IMR-90 (cell line): ENCODE measurements at regions not wholly inside any gene's neighbourhood (a gene's known extent, or its start where the extent isn't known, plus 50 kb on each side); places are given as distances from the start of the nearest gene placed in this dataset.
A peak's percentile ranks its signal among the peaks of the same experiment; 100 is the strongest.

Source experiments
- ATAC-seq: fragments of 200-7000 bp; cut with Tn5 transposase; 2 replicates; pipeline ENCODE4 v1.9.1; 2020; ENCODE audit warnings: low read depth, mild to moderate bottlenecking, moderate library complexity
- BruUV-seq: library from RNA; stranded (reverse); fragments of 400-500 nt; replicated peaks from 2 replicates; lab custom pipeline; 2021; lab: Mats Ljungman, UMichigan
- CTCF ChIA-PET: fragments of 300-600 bp; formaldehyde crosslinking; extraction: SDS; loops from one replicate; lab custom pipeline; 2021; ENCODE audit warnings: antibody characterized with exemption; lab: Yijun Ruan, JAX
- POLR2A ChIA-PET: fragments of 300-600 bp; sonication (Branson Sonifier 250); formaldehyde crosslinking; loops from one replicate; lab custom pipeline; 2022; ENCODE audit warnings: antibody characterized with exemption; ENCODE audit not compliant: unreplicated experiment; lab: Charles Lee
- DNase-seq: peaks from one replicate; pipeline ENCODE4 v3.0.0; 2013
- H2AFZ ChIP-seq: replicated peaks from 2 replicates; pipeline ENCODE3; 2013; ENCODE audit warnings: low read length, mild to moderate bottlenecking; ENCODE audit not compliant: poor library complexity
- H2AK5ac ChIP-seq: 2 replicates; pipeline ENCODE4 v1.6.1; 2013; ENCODE audit warnings: low read depth, low read length, inconsistent platforms
- H2AK9ac ChIP-seq: replicated peaks from 2 replicates; pipeline ENCODE3; 2013; ENCODE audit warnings: mild to moderate bottlenecking, low read depth, low read length, moderate library complexity; ENCODE audit not compliant: poor library complexity
- H2BK120ac ChIP-seq: 2 replicates; pipeline ENCODE4 v1.6.1; 2013; ENCODE audit warnings: low read depth, low read length, inconsistent platforms
- H2BK15ac ChIP-seq: 3 replicates; pipeline ENCODE4 v1.6.1; 2013; ENCODE audit warnings: low read depth, low read length, inconsistent platforms
- H2BK20ac ChIP-seq: 2 replicates; pipeline ENCODE4 v1.6.1; 2013; ENCODE audit warnings: low read depth, mild to moderate bottlenecking, inconsistent platforms, low read length, moderate library complexity
- H2BK5ac ChIP-seq: 2 replicates; pipeline ENCODE4 v1.6.1; 2013; ENCODE audit warnings: mild to moderate bottlenecking, low read depth, low read length, inconsistent platforms; ENCODE audit not compliant: poor library complexity, severe bottlenecking
- H3K14ac ChIP-seq: replicated peaks from 2 replicates; pipeline ENCODE4 v1.6.1; 2013; ENCODE audit warnings: low read depth, low read length, inconsistent platforms
- H3K18ac ChIP-seq: 2 replicates; pipeline ENCODE4 v1.6.1; 2013; ENCODE audit warnings: low read depth, low read length, control low read depth
- H3K23ac ChIP-seq: 2 replicates; pipeline ENCODE4 v1.6.1; 2013; ENCODE audit warnings: low read depth, low read length, inconsistent platforms
- H3K27ac ChIP-seq: 2 replicates; pipeline ENCODE4 v1.5.1; 2013; ENCODE audit warnings: mild to moderate bottlenecking, control low read depth, low read length; ENCODE audit not compliant: insufficient read depth
- H3K27me3 ChIP-seq: 2 replicates; pipeline ENCODE4 v1.6.1; 2013; ENCODE audit warnings: low read length; ENCODE audit not compliant: control insufficient read depth, insufficient read depth
- H3K36me3 ChIP-seq: 2 replicates; pipeline ENCODE4 v1.6.1; 2013; ENCODE audit warnings: low read length, mixed read lengths; ENCODE audit not compliant: control insufficient read depth, insufficient read depth
- H3K4ac ChIP-seq: 2 replicates; pipeline ENCODE4 v1.6.1; 2013; ENCODE audit warnings: low read depth, low read length, inconsistent platforms
- H3K4me1 ChIP-seq: 2 replicates; pipeline ENCODE4 v1.6.1; 2013; ENCODE audit warnings: low read length, mixed read lengths; ENCODE audit not compliant: control insufficient read depth, insufficient read depth
- H3K4me2 ChIP-seq: 2 replicates; pipeline ENCODE4 v1.6.1; 2013; ENCODE audit warnings: low read depth, mild to moderate bottlenecking, control low read depth, low read length, moderate library complexity
- H3K4me3 ChIP-seq: 2 replicates; pipeline ENCODE4 v1.5.1; 2013; ENCODE audit warnings: low read depth, mild to moderate bottlenecking, control low read depth, low read length, moderate library complexity; ENCODE audit not compliant: insufficient read depth
- H3K56ac ChIP-seq: 2 replicates; pipeline ENCODE4 v1.6.1; 2013; ENCODE audit warnings: low read length, inconsistent platforms; ENCODE audit not compliant: insufficient read depth; ENCODE audit errors: extremely low read depth
- H3K79me1 ChIP-seq, 2 experiments: 2 replicates each; pipeline ENCODE4 v1.6.1; 2013; ENCODE audit warnings: low read length in 2 of 2, inconsistent platforms in 1 of 2, low read depth in 1 of 2
- H3K9ac ChIP-seq: 2 replicates; pipeline ENCODE4 v1.6.1; 2013; ENCODE audit warnings: low read depth, low read length, control low read depth
- H3K9me1 ChIP-seq: 2 replicates; pipeline ENCODE4 v1.6.1; 2013; ENCODE audit warnings: low read length, inconsistent platforms; ENCODE audit not compliant: insufficient read depth
- H3K9me3 ChIP-seq: 2 replicates; pipeline ENCODE4 v1.6.1; 2013; ENCODE audit warnings: low read length; ENCODE audit not compliant: control insufficient read depth, insufficient read depth
- H4K20me1 ChIP-seq: 2 replicates; pipeline ENCODE4 v1.6.1; 2013; ENCODE audit warnings: low read length, inconsistent platforms; ENCODE audit not compliant: insufficient read depth
- H4K5ac ChIP-seq: 2 replicates; pipeline ENCODE4 v1.6.1; 2013; ENCODE audit warnings: mild to moderate bottlenecking, low read depth, low read length, control low read depth
- H4K8ac ChIP-seq, 2 experiments: 2 replicates each; pipeline ENCODE4 v1.6.1; 2013; ENCODE audit warnings: low read depth in 2 of 2, low read length in 2 of 2, control low read depth in 1 of 2, inconsistent platforms in 1 of 2
- H4K91ac ChIP-seq: 2 replicates; pipeline ENCODE4 v1.6.1; 2013; ENCODE audit warnings: low read depth, low read length, inconsistent platforms; ENCODE audit not compliant: insufficient read depth
- BHLHE40 ChIP-seq: fragments of 150-350 bp; IDR thresholded peaks from 2 replicates; pipeline ENCODE4 v1.6.1; 2016; ENCODE audit warnings: mild to moderate bottlenecking, low read depth, low read length
- CEBPB ChIP-seq: IDR thresholded peaks from 2 replicates; pipeline ENCODE4 v1.6.1; 2012; ENCODE audit warnings: low read depth, low read length, improper control_type of control experiment
- CHD1 ChIP-seq: IDR thresholded peaks from 2 replicates; pipeline ENCODE4 v1.6.1; 2012; ENCODE audit warnings: low read depth, low read length, improper control_type of control experiment
- CTCF ChIP-seq: conservative IDR thresholded peaks from 2 replicates; pipeline ENCODE4 v1.5.1; 2012; ENCODE audit warnings: mild to moderate bottlenecking, low read depth, low read length, improper control_type of control experiment
- ELK1 ChIP-seq: fragments of 150-350 bp; IDR thresholded peaks from 2 replicates; pipeline ENCODE4 v1.6.1; 2016; ENCODE audit warnings: low read depth, mild to moderate bottlenecking, low read length, moderate library complexity, borderline replicate concordance
- FOS ChIP-seq: fragments of 150-350 bp; IDR thresholded peaks from 2 replicates; pipeline ENCODE4 v1.6.1; 2016; ENCODE audit warnings: low read depth, low read length
- MAFK ChIP-seq: IDR thresholded peaks from 2 replicates; pipeline ENCODE4 v1.6.1; 2012; ENCODE audit warnings: low read depth, low read length, improper control_type of control experiment
- MAZ ChIP-seq: IDR thresholded peaks from 2 replicates; pipeline ENCODE4 v1.6.1; 2012; ENCODE audit warnings: low read depth, mild to moderate bottlenecking, low read length, improper control_type of control experiment, moderate library complexity, borderline replicate concordance
- MXI1 ChIP-seq: IDR thresholded peaks from 2 replicates; pipeline ENCODE4 v1.6.1; 2012; ENCODE audit warnings: low read depth, mild to moderate bottlenecking, low read length, moderate library complexity, borderline replicate concordance
- NFE2L2 ChIP-seq: fragments of 150-350 bp; IDR thresholded peaks from 2 replicates; pipeline ENCODE4 v1.6.1; 2016; ENCODE audit warnings: low read depth, mild to moderate bottlenecking, low read length
- RAD21 ChIP-seq: IDR thresholded peaks from 2 replicates; pipeline ENCODE4 v1.6.1; 2012; ENCODE audit warnings: low read length, improper control_type of control experiment
- RCOR1 ChIP-seq: IDR thresholded peaks from 2 replicates; pipeline ENCODE4 v1.6.1; 2012; ENCODE audit warnings: mild to moderate bottlenecking, low read length, improper control_type of control experiment; ENCODE audit not compliant: insufficient replicate concordance
- RFX5 ChIP-seq: IDR thresholded peaks from 2 replicates; pipeline ENCODE4 v1.8.0; 2012; ENCODE audit warnings: low read depth, mild to moderate bottlenecking, low read length, moderate library complexity
- SMC3 ChIP-seq: fragments of 150-350 bp; IDR thresholded peaks from 2 replicates; pipeline ENCODE4 v1.6.1; 2016; ENCODE audit warnings: low read depth, mild to moderate bottlenecking, antibody characterized with exemption, low read length, moderate library complexity
- WGBS, 2 experiments: methylation state at CpG; one replicate each; pipeline versions ENCODE4 v1.1.5 to v1.1.7; 2013; ENCODE audit warnings: missing lambda C conversion rate in 2 of 2; ENCODE audit not compliant: insufficient read length in 1 of 2; ENCODE audit errors: extremely low coverage in 2 of 2; 5-methylcytosine and 5-hydroxymethylcytosine counted together
- dilution Hi-C: fragments of 300-500 bp; cut with HindIII; formaldehyde crosslinking; loops from one replicate; pipeline ENCODE4 v1.14.3; 2018; ENCODE audit warnings: low sequenced_read_pairs; ENCODE audit not compliant: unreplicated experiment
- in situ Hi-C: fragments of 300-500 bp; cut with MboI; formaldehyde crosslinking; loops from 3 replicates; pipeline ENCODE4 v1.14.3; 2019; ENCODE audit warnings: low sequenced_read_pairs, inconsistent platforms, mixed read lengths
- intact Hi-C: fragments of 100-400 bp; cut with micrococcal nuclease; formaldehyde crosslinking; loops from 2 replicates; pipeline ENCODE4 v1.10.0; 2022
- TF ChIP-seq, protein P1 (sequence below): fragments of 150-350 bp; IDR thresholded peaks from 2 replicates; pipeline ENCODE4 v1.6.1; 2017; ENCODE audit warnings: mild to moderate bottlenecking, antibody characterized with exemption, low read length, low read depth

DNA sequence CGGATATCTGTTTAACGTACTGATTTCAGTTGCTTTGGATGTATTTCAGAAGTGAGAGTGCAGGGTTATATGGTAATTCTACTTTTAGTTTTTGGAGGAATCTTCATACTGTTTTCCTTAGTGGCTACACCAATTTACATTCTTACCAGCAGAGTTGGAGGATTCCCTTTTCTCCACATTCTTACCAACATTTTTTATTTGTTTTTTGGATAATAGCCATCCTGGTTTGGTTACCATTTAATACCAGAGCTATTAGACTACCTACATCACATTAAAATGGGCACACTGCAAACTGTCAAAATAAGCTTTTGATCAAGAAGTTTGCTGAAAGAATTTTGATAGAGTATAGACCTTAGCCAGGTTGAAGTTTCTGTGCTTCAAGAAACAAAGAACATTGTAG, 217.2 kb upstream of the CFAP20DC start:
- H3K27ac ChIP-seq, result no peak overlapping the region
- peaks cover 8% of the 10 kb centered on the region; the same call in 1 of the 2 replicates for H3K9me1 ChIP-seq
- intact Hi-C loops, result no loop called here
- no peak overlapping the region for H2AFZ ChIP-seq
- no peak overlapping the region for H2AK9ac ChIP-seq
- H2BK5ac ChIP-seq, result no peak overlapping the region
- peak; percentile 35; the same call in 1 of the 2 replicates for ATAC-seq
- peaks cover 6% of the 10 kb centered on the region for H3K4me1 ChIP-seq
- in situ Hi-C loops, result no loop called here
- H3K4me3 ChIP-seq, result no peak overlapping the region
- no peak overlapping the region for H3K56ac ChIP-seq
- TF ChIP-seq MXI1, result no peak
- no peak for TF ChIP-seq RFX5
- no peak for TF ChIP-seq MAFK
- no peak for TF ChIP-seq CEBPB
- no peak for TF ChIP-seq ELK1
- TF ChIP-seq RCOR1, result no peak
- no peak for TF ChIP-seq CHD1
- no peak for TF ChIP-seq FOS
- TF ChIP-seq MAZ, result no peak
- TF ChIP-seq SMC3, result no peak
- TF ChIP-seq NFE2L2, result no peak
- TF ChIP-seq, protein P1, sequence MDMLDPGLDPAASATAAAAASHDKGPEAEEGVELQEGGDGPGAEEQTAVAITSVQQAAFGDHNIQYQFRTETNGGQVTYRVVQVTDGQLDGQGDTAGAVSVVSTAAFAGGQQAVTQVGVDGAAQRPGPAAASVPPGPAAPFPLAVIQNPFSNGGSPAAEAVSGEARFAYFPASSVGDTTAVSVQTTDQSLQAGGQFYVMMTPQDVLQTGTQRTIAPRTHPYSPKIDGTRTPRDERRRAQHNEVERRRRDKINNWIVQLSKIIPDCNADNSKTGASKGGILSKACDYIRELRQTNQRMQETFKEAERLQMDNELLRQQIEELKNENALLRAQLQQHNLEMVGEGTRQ, result no peak
- no peak for TF ChIP-seq RAD21
- TF ChIP-seq BHLHE40, result no peak
- TF ChIP-seq CTCF, result no peak
- H3K36me3 ChIP-seq, result no peaks in the 10 kb centered on the region
- H4K20me1 ChIP-seq, result no peaks in the 10 kb centered on the region
- no peak overlapping the region for H4K5ac ChIP-seq
- H2BK120ac ChIP-seq, result no peak overlapping the region
- no peaks in the 10 kb centered on the region for H3K79me1 ChIP-seq
- no peak for DNase-seq
- H3K14ac ChIP-seq, result no peak overlapping the region
- H3K4ac ChIP-seq, result no peak overlapping the region
- BruUV-seq, result no TSS peak
- no peaks in the 10 kb centered on the region for H3K9me3 ChIP-seq
- H3K23ac ChIP-seq, result no peak overlapping the region
- no peak overlapping the region for H3K4me2 ChIP-seq
- no peak overlapping the region for H3K18ac ChIP-seq
- no CpG with 5 or more reads among the region's 2 CpGs for WGBS, 2 experiments
- H3K27me3 ChIP-seq, result no peaks in the 10 kb centered on the region
- H2BK20ac ChIP-seq, result no peak overlapping the region
- H4K91ac ChIP-seq, result no peak overlapping the region
- no peak overlapping the region for H3K9ac ChIP-seq
- no peak overlapping the region for H2BK15ac ChIP-seq
- H2AK5ac ChIP-seq, result no peak overlapping the region
- dilution Hi-C loops, result no loop called here
- POLR2A ChIA-PET, result no interaction called here
- CTCF ChIA-PET, result no interaction called here
- no peak overlapping the region for H4K8ac ChIP-seq
